ENCODE measurements at regions not wholly inside any gene's neighbourhood (a gene's known extent, or its start where the extent isn't known, plus 50 kb on each side); places are given as distances from the start of the nearest gene placed in this dataset.

DNA sequence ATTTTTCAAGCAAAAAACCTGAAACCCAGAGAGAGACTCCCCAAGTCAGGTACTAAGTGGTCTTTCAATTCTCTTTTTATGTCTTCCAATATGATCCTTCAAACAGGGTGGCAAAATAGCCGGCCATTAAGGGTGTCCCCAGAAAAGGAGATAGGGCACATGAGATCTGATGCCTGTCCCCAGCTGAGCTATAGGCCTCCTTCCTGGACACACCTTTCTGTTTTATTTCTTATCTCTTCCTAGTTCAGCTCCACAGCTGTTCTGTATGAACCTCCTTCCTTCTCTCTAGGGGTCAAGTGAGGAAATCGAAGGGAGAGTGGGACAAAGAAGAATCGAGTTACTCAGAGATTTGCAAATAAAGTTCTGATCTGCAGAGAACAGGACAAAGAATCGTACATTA, 112.4 kb upstream of the ATP1A1 start:
- no peak overlapping the region for H3K27ac ChIP-seq (ENCODE audit: insufficient read length, low read depth, low read length)
- H3K9ac ChIP-seq (ENCODE audit: extremely low read depth, insufficient read length, low read length), result no peak overlapping the region
- no CpG with 5 or more reads among the region's 4 CpGs for WGBS (ENCODE audit: extremely low coverage, insufficient read length, low lambda C conversion rate)
- Mint-ChIP-seq H3K27me3 (ENCODE audit: low read depth) (peaks cover 3% of the 10 kb centered on the region), H3K27ac (no peak overlapping the region; a peak in 1 of 7 replicates), H3K36me3 (ENCODE audit: insufficient read depth in 1 of 3, low read depth in 3 of 3) (no peaks in the 10 kb centered on the region; a peak in 1 of 7 replicates), H3K4me3 (no peak overlapping the region), H3K9me3 (no peaks in the 10 kb centered on the region), H3K4me1 (peaks cover 21 to 31% of the 10 kb centered on the region in 2 experiments)
- H3K56ac ChIP-seq (ENCODE audit: insufficient read length, low read depth, low read length), result no peak overlapping the region
- no peaks in the 10 kb centered on the region for H3K27me3 ChIP-seq (ENCODE audit: insufficient read depth, low read length)
- H3K79me2 ChIP-seq (ENCODE audit: insufficient read depth, low read length), result no peaks in the 10 kb centered on the region
- H2BK12ac ChIP-seq (ENCODE audit: insufficient read length, low read depth, low read length), result no peak overlapping the region
- H2BK15ac ChIP-seq (ENCODE audit: low read depth, low read length), result no peak overlapping the region
- H3K18ac ChIP-seq (ENCODE audit: insufficient read length, low read depth, low read length), result no peak overlapping the region
- no peak overlapping the region for H4K91ac ChIP-seq (ENCODE audit: insufficient read length, low read depth, low read length)
- H3K4me2 ChIP-seq (ENCODE audit: insufficient read depth, insufficient read length, low read length), result no peak overlapping the region
- no peaks in the 10 kb centered on the region for H3K4me1 ChIP-seq (ENCODE audit: insufficient read depth, low read length)
- H2BK120ac ChIP-seq (ENCODE audit: low read depth, low read length, poor library complexity, severe bottlenecking), result no peak overlapping the region
- no peak overlapping the region for H3K4ac ChIP-seq (ENCODE audit: low read depth, low read length)
- TF ChIP-seq, protein P1, sequence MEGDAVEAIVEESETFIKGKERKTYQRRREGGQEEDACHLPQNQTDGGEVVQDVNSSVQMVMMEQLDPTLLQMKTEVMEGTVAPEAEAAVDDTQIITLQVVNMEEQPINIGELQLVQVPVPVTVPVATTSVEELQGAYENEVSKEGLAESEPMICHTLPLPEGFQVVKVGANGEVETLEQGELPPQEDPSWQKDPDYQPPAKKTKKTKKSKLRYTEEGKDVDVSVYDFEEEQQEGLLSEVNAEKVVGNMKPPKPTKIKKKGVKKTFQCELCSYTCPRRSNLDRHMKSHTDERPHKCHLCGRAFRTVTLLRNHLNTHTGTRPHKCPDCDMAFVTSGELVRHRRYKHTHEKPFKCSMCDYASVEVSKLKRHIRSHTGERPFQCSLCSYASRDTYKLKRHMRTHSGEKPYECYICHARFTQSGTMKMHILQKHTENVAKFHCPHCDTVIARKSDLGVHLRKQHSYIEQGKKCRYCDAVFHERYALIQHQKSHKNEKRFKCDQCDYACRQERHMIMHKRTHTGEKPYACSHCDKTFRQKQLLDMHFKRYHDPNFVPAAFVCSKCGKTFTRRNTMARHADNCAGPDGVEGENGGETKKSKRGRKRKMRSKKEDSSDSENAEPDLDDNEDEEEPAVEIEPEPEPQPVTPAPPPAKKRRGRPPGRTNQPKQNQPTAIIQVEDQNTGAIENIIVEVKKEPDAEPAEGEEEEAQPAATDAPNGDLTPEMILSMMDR (conservative IDR thresholded peaks at IDR 0.05), result no peak
- H3K9me3 ChIP-seq (ENCODE audit: control insufficient read depth, low read depth, low read length), result no peaks in the 10 kb centered on the region
- no peak for DNase-seq
- no peak overlapping the region for H3K14ac ChIP-seq (ENCODE audit: insufficient read depth, low read length)
- H3T11ph ChIP-seq (ENCODE audit: low read length), result no peak overlapping the region
- H3K23me2 ChIP-seq (ENCODE audit: insufficient read length, low read depth, low read length, poor library complexity, severe bottlenecking), result no peaks in the 10 kb centered on the region
- no peak overlapping the region for H4K5ac ChIP-seq (ENCODE audit: insufficient read length, low read depth, low read length)
- H2BK20ac ChIP-seq (ENCODE audit: low read depth, low read length, poor library complexity, severe bottlenecking), result no peak overlapping the region
- H3K79me1 ChIP-seq (ENCODE audit: insufficient read depth, low read depth, low read length, poor library complexity, severe bottlenecking), result no peaks in the 10 kb centered on the region
- no peak overlapping the region for H2AK5ac ChIP-seq (ENCODE audit: insufficient read length, low read length)
- no peak overlapping the region for H2BK5ac ChIP-seq (ENCODE audit: insufficient read length, low read length)
- H4K8ac ChIP-seq (replicated peaks; ENCODE audit: insufficient read length, low read depth, low read length), result no peak overlapping the region
- H4K20me1 ChIP-seq (ENCODE audit: control insufficient read depth, insufficient read depth, insufficient read length), result no peaks in the 10 kb centered on the region
- no peak overlapping the region for H2AFZ ChIP-seq (ENCODE audit: low read length)
- H3K23ac ChIP-seq (ENCODE audit: insufficient read length, low read depth, low read length), result no peak overlapping the region
